HG03139 (cell line): ENCODE measurements at regions not wholly inside any gene's neighbourhood (a gene's known extent, or its start where the extent isn't known, plus 50 kb on each side); places are given as distances from the start of the nearest gene placed in this dataset.
"Not testable (repeated sequence)": the region's sequence is repeated elsewhere in the genome, so short reads cannot be mapped to it uniquely, and the experiment has no call there.

Experiments used
- ATAC-seq: cut with Tn5 transposase; IDR thresholded peaks from one replicate; pipeline ENCODE4 v1.9.1; 2021; ENCODE audit not compliant: unreplicated experiment

DNA sequence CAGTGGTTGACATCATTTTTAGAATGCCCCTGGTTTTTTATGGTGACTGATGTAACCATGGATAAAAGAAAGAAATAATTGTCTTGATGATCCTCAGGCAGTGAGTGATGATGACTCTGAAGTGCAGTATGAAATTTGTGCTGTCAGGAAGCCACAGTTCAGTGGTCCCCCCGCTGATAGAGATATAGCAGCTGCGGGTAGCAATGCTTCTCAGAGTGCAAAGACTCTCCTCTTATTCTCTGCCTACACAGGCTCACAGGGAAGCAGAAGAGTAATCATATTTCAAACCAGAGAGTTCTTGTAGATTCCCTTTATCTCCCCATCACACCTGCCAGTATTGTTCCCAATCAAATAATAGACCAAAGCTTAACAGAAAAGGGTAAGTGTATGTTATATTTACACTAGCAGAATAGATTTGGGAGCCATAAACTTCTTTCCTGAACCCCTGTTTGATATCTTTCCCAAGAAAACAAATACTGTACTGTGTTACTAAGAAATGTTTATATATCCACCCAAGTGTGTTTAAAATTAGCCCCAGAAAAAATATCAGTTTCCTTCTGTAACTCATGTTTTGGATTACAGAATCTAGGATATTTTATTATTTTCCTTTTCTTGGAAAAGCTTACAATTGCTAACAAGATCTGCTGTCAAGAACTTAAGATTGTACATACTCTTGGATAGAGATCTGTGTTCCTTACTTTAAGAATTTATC, 1817.4 kb upstream of the FLRT2 start:
- no peak for ATAC-seq

DNA sequence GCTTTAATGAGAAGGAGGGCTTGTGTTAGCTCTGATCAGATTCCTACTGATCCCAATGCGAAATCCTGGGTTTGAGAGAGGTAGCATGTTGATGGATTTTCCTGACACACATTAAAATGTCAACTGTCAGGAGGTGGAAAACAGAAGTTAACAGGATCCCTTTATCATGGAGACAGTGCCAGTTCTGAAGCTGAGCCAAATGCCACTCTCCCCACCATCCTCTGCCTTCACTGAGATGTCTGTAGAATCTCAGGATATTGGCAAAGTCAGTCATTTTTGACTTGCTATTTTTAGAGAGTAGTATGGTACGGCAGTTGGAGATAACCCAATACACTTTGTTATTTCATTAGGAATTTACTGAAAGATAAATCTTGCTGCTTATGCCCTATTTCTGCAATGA, 1816.2 kb upstream of the FLRT2 start:
- no peak for ATAC-seq

DNA sequence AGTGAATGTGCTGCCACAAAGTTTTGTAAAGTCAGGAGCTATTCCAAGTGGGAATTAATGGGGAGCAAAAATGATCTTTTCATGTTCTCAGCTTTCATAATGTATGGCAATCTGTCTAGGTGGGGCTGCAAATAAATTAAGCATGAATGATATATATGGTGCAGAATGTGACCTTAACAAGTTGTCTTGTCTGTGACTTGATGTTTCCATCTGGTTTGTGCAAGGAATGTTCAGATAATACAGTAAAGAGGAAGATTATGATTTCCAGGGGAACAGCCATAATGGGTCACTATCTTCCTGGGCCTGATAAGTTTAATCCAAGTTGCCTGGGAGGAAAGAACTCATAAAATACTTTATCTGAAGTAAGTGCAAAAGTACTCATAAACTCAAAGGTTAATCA, 1815.8 kb upstream of the FLRT2 start:
- ATAC-seq: no peak

DNA sequence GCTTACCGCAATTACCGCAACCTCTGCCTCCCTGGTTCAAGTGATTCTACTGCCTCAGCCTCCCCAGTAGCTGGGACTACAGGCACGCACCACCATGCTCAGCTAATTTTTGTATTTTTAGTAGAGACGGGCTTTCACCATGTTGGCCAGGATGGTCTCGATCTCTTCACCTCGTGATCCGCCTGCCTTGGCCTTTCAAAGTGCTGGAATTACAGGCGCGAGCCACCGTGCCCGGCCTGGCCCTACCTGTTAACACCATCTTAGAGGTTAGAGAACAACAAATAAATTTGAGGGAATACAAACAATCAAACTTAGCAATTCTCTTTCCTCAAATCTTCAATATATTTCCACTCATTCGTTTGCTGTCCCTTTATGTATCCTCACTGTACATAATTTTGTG, 1810.5 kb upstream of the FLRT2 start:
- ATAC-seq: not testable (repeated sequence)

DNA sequence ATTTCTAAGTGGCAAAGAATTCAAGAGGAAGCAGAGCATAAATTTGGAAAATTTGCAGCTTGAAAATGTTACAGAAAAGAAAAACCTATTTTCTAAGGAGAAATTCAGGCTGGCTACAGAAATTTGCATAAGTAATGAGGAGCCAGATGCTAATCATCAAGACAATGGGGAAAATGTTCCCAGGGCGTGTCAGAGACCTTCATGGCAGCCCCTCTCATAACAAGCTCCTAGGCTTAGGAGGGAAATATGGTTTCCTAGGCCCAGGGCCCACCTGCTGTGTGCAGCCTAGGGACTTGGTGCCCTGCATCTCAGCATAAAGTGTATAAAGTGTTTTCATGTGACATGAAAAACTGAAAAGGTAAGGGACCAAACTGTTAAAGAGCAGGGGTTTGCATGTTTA, 1796.3 kb upstream of the FLRT2 start:
- ATAC-seq: no peak

DNA sequence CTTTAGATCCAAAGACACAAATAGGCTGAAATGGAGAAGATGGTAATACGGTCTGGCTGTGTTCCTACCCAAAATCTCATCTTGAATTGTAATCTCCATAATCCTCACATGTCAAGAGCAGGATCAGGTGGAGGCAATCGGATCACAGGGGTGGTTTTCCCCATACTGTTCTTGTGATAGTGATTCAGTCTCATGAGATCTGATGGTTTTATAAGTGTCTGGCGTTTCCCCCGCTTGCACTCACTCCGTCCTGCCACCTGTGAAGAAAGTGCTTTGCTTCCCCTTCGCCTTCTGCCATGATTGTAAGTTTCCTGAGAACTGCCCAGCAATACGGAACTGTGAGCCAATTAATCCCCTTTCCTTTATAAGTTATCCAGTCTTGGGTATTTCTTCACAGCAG, 1795.5 kb upstream of the FLRT2 start:
- no peak for ATAC-seq

DNA sequence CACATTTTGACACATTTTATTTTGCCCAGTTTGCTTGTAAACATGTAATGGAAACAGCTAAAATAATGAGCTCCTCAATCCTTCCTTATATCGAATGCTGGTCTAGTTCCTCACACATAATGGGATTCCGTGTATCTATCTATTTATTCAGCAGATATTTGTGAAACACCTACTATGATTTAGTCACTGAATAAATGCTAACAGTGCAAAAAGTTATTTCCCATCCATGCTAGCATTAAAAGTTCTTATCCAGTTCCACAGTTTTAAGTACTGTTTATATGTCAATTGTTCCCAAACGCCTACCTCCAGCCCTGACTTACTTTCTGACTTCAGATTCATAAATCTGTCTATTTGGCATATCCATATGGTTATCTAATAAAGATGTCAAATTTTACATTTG, 1788.7 kb upstream of the FLRT2 start:
- no peak for ATAC-seq

DNA sequence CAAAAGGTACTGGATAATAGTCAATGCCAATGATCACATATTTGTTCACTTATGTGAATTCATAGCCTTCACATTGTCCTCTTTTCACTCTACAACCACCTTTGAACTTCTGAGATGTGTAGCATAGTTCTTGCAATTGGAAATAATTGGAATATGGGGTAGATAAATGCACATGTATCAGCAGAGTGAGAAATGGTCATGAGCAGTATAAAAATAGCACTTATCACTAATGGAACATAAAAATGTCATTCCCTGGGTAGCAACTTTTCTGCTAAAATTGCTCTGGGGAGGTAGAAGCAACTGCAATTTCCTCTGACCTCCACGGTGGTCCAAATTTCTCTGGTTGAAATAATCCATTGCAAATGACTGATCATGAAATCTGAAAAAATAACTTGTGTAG, 1785.7 kb upstream of the FLRT2 start:
- ATAC-seq: no peak

DNA sequence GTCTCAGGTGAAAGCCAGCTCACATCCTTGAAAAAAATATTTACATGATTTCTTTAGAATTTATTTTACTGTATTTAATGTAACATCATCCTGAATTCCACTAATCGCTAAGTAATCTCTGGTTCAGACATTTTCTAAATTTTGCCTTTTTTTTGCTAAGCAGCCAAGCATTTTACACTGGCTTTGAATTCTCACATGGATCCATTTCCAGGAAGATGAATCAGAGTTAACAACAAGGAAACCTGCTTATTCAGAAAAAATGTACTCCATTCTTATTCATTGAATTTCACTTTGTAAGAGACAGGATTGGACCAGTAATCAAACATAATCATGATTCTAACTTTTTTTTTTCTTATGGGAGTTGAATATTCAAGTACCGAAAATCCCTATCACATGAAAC, 1785.1 kb upstream of the FLRT2 start:
- no peak for ATAC-seq

DNA sequence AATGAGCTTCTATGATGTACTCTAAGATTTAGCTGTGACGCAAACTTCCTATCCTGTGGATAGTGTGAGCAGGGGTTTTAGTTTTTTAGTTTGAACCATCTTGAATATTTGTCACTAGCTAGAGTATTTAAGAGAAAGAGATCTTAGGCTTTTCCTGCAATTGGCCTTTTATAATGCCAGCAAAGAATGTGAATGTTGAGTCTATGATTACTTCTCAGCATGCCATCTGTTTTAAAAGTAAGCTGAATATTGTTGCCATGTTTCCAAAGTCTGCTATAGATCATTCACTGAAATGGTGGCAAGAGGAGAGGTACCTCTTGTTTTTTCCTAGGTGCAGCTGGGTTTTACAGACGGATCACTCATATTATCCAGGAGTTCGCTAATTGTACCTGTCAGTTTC, 1783.6 kb upstream of the FLRT2 start:
- no peak for ATAC-seq

DNA sequence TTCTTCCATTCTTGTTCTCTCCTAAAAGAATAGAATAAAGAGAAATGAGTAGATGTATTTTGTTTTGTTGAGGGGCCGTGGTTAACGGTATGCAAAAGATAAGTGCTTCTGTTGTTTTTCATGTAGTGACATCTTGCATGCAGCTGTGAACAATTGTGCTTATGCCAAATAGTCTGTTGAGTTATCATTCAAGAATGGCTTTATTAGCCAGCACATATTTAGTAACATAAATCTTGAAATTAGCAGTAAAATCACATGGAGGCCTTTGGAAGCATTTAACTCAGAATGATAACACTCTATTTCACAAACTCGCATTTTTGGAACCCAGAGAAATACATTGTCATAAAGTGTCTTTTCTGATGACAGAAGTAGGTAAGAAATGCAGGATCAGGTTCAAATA, 1772.0 kb upstream of the FLRT2 start:
- no peak for ATAC-seq

DNA sequence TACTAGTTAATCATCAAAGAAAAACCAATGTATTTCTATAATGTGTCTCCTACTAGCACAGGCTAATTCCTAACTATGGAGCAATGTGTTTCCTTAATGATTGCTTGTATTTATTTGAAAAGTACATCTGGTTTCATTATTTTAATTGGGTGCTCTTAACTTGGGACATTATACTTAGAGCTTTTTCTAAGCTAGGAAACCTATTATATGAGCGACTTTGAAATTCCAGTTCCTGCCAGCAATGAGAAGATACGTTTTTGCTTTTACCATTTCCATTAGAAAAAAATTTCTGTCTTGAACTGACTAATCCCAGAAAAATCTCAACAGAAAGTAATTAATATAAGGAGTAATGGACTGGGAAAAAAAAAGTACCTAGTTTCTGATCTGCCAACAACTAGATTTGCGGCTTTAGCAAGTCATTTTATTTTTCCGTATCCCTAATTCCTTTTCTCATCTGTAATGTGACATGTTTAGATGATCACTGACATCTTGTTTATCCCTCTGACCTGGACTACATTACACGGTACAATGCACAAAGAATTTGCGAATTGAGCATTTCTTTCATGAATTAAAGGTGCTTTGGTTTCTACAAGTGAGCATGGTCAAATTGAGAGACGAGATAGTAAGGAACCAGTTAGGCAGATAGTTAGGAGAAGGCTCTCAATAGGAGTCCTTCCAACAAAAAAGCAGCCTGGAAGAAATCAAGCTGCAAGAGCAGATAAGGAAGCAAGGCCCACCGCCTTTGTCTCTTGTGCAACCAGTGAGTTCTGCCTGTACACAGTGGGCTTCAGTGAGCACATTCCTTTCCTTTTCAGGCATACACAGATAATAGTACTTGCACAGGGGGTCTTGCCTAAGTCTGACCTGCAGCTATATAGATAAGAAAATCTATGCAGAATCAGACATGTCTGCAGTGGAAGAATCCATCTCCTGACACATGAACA, 1765.0 kb upstream of the FLRT2 start:
- no peak for ATAC-seq

DNA sequence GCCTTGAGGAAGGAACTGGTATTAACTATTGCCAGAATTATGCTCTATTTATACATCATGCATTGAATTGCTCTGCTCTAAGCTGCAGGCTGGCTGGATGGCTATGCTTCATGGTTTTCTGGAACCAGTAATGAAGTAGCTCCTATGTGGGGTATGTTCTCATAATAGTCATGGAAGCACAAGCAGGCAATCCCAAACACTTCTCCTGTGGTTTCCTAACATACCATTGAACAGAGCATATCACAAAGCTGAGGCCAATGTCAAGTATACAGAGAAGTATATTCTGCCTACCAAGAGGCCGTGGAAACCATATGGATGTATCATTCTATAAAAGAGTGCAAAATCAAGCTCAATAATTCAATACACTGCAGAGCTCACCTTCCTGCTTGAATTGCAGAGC, 1752.4 kb upstream of the FLRT2 start:
- ATAC-seq: no peak

DNA sequence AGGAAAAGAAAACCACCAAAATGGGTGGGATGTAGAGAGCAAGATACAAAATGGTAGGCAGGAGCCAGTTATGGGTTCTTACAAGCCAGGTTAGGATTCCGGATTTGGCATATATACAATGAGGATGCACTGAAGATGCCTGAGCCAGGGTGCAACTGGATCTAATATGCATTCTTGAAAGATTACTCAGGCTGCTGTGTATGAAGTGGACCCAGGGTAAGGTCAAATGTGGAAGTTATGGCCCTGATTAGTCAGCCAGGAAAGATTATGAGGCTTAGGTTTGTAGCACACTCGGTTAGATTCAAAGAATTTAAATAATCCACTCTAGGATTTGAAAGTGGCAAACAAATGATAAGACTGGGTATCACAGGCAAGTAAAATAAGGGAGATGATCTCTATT, 1750.7 kb upstream of the FLRT2 start:
- ATAC-seq: no peak

DNA sequence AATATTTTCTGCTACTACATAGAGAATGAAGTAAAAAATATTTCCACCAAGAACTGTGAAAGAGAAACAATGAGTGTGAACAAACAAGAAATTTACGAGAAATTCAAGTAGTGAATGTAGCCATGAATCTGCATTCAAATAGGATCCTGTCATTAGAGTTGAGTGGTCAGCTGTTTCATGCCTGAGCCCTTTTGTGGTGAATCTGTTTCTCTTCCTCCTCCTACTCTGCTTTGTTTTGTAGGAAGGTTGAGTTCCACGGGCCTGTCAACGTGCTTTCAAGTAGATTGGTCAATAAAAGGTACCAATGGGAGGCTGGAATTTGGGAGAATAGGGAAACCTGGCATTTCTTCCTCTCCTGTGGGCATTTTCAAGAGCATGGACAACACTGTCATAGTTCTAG, 1749.6 kb upstream of the FLRT2 start:
- no peak for ATAC-seq

DNA sequence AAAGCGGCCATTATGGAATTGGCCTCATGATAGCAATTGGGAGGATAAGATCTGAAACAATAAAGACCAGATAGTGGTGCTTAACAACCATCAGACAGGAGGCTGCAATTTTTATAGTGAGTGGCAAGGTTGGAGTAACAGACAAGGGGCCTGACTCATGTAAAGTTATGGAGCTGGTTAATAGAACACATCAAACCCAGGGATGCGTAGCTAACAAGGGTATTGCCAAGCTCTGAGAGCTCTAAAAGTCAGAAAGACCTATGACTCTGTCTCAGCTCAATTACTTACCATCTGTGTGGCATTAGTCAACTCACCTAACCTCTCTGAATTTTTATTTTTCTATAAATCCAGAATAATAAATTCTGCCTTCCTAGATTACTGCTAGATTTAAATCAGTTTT, 1731.5 kb upstream of the FLRT2 start:
- no peak for ATAC-seq

DNA sequence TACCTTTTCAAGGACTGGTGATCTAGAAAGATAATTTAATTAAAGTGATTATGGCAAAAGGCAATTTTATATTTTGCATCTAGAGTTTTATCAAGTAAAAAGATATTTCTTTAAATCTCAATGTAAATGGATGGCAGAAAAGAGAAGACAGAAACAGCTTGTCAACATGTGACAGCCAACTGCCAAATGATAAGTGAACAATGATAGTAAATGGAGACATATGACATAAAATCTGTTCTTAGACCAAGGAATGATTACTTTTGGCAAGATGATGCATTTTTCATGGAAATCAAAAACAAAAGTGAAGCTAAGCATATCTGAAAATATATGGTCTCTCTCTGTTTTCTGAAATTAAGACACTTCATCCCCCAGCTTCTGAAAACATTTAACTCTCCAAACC, 1730.7 kb upstream of the FLRT2 start:
- ATAC-seq: no peak

DNA sequence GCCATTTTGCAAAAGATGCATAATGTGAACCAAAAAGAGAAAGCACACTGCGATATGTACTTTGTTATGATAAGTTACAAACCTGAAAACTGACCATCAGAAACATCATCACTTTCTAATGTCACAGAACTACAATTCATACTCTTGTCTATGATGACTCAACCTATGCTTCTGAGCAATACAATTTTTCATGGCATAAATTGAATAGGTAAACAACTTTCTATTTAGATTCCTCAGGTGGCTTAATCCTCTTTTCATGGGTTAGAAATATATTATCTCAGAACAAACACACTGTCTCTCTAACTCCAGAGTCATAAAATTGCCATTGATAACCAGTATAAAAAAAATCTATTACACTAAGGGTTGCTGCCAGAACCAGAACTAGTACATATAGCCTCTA, 1715.0 kb upstream of the FLRT2 start:
- ATAC-seq: no peak

DNA sequence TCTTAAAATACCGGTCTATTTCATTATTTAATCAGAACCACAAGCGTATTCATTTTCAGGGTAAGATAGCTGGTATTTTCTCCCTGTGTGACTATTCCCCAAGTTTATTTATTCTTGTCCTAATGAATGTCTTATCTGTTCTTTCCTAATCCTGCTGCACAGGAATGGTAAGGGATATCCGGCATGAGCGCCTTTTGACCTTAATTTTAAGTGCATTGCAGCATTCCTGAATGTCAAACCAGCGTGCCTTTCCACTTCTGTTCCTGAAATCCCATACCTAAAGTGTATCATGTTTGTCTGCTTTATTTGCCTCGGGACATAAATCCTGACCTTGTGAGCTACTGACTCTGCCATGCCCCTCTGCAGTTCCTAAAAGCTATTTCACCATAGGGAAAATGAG, 1713.2 kb upstream of the FLRT2 start:
- ATAC-seq: no peak

DNA sequence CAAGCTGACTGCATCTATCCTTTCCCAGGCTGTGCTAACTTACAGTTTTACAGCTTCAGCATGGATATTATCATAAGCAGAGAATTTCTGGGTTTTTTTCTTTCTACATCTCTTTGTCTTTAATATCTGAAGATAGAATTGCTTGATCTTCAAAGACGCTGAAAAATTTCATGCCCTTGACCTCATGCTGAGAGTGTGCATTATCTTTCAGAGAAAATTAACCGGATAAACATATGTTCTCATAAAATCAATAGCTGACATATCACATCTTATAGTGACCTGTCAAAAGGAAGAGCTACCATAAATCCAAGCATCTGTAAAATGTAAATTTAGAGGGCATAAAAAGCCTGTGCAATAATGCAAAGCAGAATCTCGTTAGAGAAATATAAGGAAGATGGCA, 1704.1 kb upstream of the FLRT2 start:
- ATAC-seq: no peak

DNA sequence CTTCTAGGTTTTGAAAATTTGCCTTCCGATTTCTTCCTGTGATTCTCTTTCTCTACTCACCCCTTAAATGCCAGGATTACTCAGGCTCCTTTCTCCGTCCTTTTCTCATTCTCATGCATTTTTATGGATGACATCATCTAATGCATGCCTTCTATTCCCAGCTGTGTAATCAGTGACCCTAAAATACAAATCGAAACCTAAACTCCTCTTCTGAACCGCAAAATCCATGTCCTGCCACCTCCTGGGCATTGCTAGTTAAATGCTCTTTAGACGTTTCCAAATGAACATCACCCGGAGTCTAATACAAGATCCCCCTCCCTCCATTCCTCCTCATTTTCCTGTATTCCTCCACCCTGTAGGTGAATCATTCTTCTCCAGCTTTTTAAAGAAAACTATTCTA, 1703.1 kb upstream of the FLRT2 start:
- ATAC-seq: no peak

DNA sequence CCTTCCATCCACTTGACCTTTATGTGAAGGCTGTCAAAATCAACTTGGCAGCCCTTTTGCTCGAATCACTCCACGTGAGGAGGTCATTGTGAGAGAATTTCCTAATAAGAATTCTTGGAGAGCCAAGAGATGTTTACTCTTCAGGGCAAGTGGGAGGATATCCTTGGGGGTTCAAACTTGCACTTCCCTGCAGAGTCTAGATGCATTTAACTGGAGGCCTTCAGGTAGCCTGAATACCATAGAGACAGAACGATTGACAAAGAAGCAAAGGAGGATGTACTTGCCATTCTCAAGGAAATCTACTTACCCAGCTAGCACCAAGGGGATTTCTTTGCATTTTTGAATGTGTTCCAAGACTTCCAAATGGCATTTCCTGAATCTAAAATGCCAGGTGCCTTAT, 1702.6 kb upstream of the FLRT2 start:
- ATAC-seq: no peak

DNA sequence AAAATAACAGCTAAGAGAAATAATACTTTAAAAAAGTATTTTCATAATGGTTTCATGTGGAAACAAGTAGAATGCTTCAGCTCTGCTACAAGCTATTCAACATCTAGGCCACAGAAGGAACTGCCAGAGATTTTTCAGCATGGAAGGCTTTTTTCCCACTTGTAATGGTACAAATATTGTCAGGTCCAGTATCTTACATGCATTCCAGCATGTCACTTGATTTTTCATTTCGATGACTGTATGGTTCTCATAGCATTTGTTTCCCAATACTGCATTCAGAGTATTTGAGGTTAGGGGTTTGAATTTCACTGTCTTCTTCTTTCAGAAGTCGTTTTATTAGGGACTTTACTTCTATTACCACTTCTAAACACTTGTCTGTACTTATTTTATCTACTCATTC, 1701.5 kb upstream of the FLRT2 start:
- ATAC-seq: no peak
